NCI-H748 (cell line): ENCODE measurements at regions not wholly inside any gene's neighbourhood (a gene's known extent, or its start where the extent isn't known, plus 50 kb on each side); places are given as distances from the start of the nearest gene placed in this dataset.
"Not testable (repeated sequence)": the region's sequence is repeated elsewhere in the genome, so short reads cannot be mapped to it uniquely, and the experiment has no call there.

ENCODE experiments used
- DNase-seq: peaks from one replicate; lab custom pipeline; 2025; ENCODE audit not compliant: unreplicated experiment; lab: John Stamatoyannopoulos, UW

DNA sequence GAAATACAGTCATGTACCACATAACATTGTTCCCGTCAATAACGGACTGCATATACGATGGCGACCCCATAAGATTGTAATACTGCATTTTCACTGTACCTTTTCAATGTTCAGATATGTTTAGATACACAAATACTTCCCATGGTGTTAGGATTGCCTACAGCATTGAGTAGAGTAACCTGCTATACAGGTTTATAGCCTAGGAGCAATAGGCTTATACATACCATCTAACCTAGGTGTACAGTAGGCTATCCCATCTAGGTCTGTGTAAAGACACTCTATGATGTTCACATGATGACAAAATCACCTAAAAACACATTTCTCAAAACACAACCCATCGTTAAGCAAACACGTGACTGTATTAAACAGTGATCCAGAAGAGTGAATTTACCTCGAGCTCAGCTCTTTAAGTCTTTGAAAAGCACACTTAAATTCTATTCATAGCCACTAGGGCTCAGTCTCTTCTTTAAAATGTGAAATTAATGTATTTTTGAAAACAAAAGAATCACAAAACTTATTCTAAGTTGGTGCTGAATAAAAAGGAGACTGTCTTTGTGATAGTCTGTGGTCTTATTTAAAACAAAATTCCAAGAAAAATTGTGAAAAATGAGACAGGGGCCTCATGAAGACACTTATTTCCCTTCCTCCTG lies 239.1 kb upstream of the ARID2 start:
- DNase-seq: no peak

- DNase-seq: no peak
Measured at GRCh38 chr12:45494279-45494678, 235.2 kb upstream of the ARID2 start.

DNA sequence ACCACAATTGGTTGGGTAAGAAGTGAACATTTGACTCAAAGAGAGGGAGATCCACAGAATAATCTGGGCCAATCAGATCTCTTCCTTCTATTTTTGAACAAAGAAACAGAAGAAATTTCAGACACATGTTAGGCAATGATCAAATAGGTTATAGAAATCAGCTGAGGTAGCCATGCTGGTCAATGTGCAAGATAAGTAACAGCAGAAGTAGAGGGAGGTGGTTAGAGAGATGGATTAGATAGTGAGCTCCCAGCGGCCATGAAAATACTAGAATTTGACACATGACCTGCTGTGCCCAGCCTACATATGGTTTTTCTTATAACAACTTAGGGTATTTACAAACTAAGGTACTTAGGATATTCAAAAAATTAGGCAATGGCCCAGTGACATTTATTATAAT lies 230.9 kb upstream of the ARID2 start:
- DNase-seq: no peak

DNA sequence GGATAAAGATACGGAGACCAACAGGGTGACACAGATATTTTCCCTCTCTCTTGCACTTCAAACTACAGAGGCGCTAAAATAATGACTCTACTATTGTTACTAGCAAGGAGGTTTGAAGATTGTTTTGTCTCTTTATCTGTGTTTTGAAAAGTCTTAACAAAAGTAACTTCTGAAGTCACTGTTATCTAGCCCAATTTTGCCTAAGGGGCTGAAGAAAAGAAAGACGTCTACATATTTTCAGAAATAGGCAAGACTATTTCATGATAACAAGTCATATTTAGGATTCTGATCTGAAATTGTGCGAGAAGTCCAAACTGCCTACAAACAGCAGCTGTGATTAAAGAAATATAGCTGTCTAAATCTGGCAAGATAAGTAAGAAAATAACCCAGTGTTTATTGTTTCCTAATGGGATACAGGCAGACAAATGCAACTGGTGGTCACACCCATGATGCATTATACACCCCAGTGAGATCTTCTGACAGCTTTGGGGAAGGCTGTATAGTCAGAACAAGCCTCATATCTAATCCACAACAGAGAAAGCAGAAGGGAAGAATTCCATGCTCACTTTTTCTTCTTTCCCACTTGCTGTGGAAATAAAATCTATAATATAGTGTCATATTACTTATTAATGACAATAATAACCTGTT lies 226.9 kb upstream of the ARID2 start:
- no peak for DNase-seq

GRCh38 chr12:45503899-45504298 lies 225.6 kb upstream of the ARID2 start:
- no peak for DNase-seq

DNA sequence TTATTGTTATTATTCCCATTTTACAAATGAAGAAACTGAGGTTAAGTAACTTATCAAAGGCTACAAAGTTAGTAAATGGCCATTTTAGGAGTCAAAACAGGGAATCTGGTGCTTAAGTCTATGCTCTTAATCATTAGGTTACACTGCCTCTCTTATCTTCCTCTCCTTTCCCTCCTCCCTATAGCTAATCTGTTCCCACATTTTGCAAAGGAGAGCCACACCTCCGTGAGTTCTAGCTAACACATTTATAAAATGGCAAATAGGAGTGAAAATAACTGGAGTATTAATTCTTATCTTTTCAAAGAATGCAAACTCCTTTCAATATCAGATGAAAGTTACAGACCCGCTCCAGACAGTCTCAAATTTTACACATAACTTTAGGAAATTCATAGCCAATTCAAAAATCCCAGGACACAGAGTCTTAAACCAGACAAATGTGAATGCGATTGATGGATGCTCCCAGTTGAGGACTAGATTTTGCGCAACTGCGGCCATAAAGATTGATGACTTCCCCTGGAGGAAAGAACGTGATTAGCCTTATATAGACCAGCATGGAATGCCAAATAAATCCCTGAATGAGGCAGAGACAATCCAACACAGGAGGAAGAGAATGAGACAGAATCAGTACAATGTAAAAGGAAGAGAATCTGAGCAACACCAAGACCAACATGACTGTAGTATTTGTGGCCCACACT lies 225.0 kb upstream of the ARID2 start:
- DNase-seq: no peak

- no peak for DNase-seq
Measured at GRCh38 chr12:45509187-45509586, 220.3 kb upstream of the ARID2 start.

DNA sequence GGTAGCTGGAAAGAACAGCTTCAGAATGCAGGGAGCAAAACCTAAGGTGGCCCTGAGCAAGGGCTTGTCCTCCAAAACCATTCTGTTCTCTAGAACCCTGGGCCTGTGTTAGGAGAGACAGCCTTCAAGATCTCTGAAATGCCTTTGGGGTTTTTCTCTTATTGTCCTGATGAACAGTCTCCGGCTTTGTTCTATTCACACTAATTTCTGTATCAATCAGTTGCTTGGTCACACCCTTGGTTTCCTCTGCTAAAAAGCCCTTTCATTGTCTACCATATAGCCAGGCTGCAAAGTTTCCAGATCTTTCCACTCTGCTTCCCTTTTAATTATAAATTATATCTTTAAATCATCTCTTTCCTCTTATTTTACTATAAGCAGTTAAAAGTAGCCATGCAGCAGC lies 219.9 kb upstream of the ARID2 start:
- no peak for DNase-seq

- no peak for DNase-seq
Measured at GRCh38 chr12:45517381-45517780, 212.1 kb upstream of the ARID2 start.

DNA sequence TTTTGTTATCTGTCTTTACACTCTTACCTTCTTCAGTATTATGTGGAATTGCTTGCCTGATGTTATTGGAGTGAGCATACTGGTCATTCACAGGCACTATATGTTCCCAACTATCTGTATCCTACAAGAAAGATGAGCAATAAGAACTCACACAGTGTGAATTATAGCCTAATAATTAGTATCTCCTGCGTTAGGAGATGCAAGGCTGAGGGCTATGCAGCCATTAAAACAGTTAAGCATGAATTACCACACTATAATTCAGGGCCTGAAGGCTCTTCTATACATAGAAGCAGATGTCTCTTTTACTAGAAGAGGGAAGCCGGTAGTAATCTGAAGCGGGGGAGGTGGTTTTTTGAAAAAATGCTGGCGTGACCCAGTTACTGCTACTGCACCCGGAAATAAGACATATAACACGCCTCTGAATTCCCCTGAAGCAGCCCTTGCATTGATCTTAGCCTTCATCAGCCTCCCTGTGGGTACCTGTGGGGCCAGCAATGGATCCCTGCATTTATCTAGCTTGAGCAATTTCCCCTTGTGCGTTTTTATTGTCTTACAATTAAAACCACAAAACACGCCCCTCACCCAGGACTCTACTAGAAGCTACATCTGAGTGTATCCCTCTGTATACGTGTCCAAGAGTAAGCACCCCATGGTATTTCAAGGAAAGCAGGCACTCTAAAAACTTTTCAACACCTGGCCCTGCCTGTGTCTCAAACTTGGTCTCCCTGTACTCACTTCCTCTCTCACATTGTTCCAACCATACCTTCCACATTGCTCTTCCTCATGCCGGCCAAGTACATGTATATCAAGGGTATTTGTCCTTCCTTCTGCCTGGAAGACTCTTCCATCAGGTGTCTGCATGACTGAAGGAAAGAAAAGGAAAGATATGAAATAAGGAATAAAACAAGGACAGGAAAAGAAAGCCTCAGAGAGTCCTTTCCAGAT lies 210.9 kb upstream of the ARID2 start:
- DNase-seq: no peak

DNA sequence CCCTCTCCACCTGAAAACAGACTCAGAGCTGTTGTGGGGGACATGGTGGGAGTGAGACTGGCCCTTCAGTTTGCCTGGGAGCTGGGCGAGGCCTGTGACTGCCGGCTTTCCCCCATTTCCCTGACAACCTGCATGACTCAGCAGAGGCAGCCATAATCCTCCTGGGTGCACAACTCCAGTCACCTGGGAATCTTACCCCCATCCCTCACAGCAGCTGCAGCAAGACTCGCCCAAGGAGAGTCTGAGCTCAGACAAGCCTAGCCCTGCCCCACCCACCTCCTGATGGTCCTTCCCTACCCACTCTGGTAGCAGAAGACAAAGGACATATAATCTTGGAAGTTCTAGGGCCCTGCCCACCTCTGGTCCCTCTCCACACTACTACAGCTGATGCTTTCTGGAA lies 207.3 kb upstream of the ARID2 start:
- no peak for DNase-seq

DNA sequence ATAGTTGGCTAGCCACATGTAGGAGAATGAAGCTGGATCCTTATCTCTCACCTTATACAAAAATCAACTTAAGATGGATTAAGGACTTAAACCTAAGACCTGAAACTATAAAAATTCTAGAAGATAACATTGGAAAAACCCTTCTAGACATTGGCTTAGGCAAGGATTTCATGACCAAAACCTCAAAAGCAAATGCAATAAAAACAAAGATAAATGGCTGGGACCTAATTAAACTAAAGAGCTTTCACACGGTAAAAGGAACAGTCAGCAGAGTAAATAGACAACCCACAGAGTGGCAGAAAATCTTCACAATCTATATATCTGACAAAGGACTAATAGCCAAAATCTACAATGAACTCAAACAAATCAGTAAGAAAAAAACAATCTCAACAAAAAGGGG lies 202.7 kb upstream of the ARID2 start:
- not testable (repeated sequence) for DNase-seq

DNA sequence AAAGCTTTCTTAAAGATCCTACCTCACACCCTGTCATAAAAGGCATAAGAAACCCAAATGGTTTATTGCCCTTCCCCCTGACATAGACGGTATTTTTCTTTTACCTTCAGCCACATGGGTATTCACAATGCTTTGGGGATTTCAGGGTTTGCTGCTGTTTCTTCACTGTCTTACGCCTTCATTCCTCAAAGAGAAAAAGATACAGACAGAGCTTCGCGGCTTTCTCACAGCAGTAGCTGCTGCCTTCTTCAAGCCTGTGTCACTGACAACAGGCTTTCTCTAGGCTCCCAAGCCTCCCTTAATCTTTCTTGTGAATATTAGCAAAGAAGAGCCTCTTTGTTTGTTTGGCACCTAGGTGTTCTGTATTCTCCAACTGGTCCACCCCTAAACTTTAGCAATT lies 197.4 kb upstream of the ARID2 start:
- DNase-seq: no peak

DNA sequence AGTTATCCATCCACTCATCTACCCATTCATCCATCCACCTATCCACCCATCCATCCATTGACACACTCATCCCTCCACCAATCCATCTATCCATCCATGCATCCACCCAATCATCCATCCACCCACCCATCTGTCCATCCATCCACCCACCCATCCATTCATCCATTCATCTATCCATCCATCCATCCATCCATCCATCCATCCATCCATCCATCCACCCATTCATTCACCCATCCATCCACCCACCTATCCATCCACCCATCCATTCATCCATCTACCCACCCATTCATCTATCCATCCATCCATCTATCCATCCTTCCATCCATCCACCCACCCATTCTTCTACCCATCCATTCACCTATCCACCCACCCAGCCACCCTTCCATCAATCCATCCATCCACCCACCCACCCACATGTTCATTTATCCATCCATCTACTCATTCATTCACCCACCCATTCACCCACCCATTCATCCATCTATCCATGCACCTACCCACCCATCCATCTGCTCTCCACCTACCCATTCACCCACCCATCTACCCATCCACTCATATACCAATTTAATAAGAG lies 193.8 kb upstream of the ARID2 start:
- DNase-seq: no peak

DNA sequence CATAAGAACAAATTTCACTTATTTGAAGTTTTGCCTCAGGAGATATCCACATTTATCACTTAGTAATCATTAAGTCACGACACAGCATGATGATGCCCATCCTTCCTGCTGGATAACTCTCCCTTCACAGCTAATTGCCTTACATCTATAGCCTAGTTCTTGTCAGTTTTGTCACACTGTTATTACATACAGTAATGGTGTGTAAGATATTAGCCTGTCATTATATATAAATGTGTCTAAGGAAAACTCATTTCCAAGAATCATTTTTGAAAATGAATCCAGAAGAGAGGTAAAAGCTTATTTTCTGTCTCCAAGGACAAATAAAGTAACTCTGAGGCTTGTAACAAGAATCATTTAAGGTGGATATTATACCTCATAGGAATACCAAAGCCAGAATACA lies 193.2 kb upstream of the ARID2 start:
- no peak for DNase-seq

DNA sequence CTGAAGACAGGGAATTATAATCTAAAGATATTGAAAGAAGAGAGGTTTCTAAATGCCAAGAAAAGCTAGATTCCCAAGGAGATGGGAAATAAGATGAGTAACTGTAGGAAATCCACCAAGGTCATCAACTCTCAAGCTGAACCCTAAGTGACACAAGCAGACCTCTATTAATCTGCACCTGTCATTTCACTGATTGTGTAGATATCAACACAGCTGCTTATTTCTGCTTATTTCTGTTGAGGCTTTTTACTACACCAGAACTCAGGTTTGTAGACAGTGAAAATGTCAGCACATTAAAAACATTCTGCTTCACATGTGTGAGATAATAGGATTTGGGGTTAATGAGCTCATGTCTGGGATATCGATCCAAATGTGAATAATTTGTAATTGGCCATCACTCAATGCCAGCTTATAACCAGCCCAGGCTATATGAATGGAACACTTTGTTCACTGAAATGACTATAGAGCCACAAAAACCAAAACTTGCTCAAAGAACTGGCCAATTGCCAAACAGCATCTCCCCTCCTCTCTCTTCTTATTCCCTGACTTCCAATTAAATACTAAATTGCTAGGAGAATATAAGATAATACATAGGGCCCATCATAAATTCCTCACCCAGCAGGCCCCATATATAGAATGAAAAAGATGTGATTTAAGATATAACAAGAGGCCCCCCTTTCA lies 188.7 kb upstream of the ARID2 start:
- no peak for DNase-seq

DNA sequence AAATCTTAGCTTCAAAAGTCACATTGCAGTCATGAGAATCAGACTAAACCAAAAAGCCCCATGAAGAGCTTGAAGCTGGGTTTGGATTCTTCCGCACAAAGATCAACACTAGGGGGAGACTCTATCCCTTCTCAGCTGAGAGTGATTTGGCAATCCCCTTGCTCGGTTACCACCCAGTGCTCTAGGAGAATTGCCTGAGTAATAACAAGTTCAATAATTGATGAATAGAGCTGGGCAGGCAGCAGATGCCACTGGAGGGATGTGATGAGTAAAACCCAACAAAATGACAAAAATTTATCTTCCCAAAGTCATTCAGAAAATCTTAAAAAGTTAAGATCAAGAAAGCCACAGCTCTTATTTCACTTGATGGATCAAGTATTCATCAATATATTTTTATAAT lies 185.6 kb upstream of the ARID2 start:
- DNase-seq: peak; percentile 73

GRCh38 chr12:45546545-45546944 lies 183.0 kb upstream of the ARID2 start:
- no peak for DNase-seq

DNA sequence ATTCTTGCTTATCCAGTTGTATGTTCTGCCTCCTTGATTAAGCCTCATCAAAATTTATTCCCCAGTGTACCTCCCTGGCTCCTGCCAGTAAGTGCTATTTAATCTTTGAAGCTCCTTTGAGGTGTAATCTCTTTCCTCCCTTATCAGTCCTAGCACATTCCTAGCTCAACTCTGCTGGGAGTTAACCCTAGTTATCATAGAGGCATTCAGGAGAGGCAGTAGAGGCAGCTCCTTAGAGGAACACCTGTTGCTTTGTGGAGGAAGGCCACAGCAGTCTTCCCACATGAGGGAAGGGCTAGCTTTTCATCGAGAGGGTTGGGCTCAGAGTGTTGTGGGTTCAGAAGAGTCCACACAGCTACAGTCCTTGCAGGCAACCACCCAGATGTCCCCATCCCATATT lies 182.4 kb upstream of the ARID2 start:
- DNase-seq: no peak

GRCh38 chr12:45547822-45548221 lies 181.7 kb upstream of the ARID2 start:
- no peak for DNase-seq

- DNase-seq: no peak
Measured at GRCh38 chr12:45548426-45548825, 181.1 kb upstream of the ARID2 start.
